B cell (primary cell): ENCODE measurements at regions not wholly inside any gene's neighbourhood (a gene's known extent, or its start where the extent isn't known, plus 50 kb on each side); places are given as distances from the start of the nearest gene placed in this dataset.

Experiments used
- ATAC-seq: fragments of 200-7000 bp; cut with Tn5 transposase; one replicate; pipeline ENCODE4 v1.10.0; 2021; ENCODE audit warnings: low read depth, mild to moderate bottlenecking, moderate number of reproducible peaks, moderate library complexity
- CTCF ChIA-PET: fragments of 350-600 bp; sonication (Branson Sonifier 250); formaldehyde crosslinking; loops from one replicate; lab custom pipeline; 2021; ENCODE audit warnings: antibody characterized with exemption, inconsistent platforms; lab: Charles Lee
- POLR2A ChIA-PET: fragments of 350-600 bp; sonication (Branson Sonifier 250); formaldehyde crosslinking; loops from one replicate; lab custom pipeline; 2021; ENCODE audit warnings: antibody characterized with exemption; lab: Charles Lee
- DNase-seq: peaks from one replicate; pipeline ENCODE4 v3.0.0; 2013
- H2AFZ ChIP-seq: 2 replicates; pipeline ENCODE4 v1.6.1; 2012; ENCODE audit warnings: mild to moderate bottlenecking, low read depth, low read length; ENCODE audit not compliant: insufficient read depth, poor library complexity, severe bottlenecking
- H3K27ac ChIP-seq, 2 donors: 1 replicate in 1 of 2; 2 replicates in 1 of 2; pipeline ENCODE4 v1.5.1; 2012 to 2013; ENCODE audit warnings: low read length in 2 of 2, mild to moderate bottlenecking in 2 of 2, moderate library complexity in 1 of 2
- H3K27me3 ChIP-seq, 4 experiments: fragments of 200-600 bp in 1 of 4; sonication (generic) in 1 of 4; replicated peaks in 1 of 4; 1 replicate in 2 of 4; 2 replicates in 2 of 4; pipeline versions ENCODE4 v1.6.1 to v1.7.0; 2013 to 2016; ENCODE audit warnings: low read length in 3 of 4, mild to moderate bottlenecking in 2 of 4, mixed read lengths in 1 of 4, moderate library complexity in 1 of 4; ENCODE audit not compliant: insufficient read depth in 4 of 4, control insufficient read depth in 3 of 4; ENCODE audit errors: control extremely low read depth in 1 of 4
- H3K36me3 ChIP-seq, 2 experiments: replicated peaks in 1 of 2; 1 replicate in 1 of 2; 2 replicates in 1 of 2; pipeline versions ENCODE4 v1.6.1 to v1.7.1; 2013; ENCODE audit warnings: low read length in 1 of 2; ENCODE audit not compliant: insufficient read depth in 2 of 2, control insufficient read depth in 1 of 2; ENCODE audit errors: control extremely low read depth in 1 of 2, extremely low read depth in 1 of 2
- H3K4me1 ChIP-seq, 2 donors: fragments of 200-600 bp in 1 of 2; sonication (generic) in 1 of 2; 1 replicate in 1 of 2; 2 replicates in 1 of 2; pipeline versions ENCODE4 v1.5.1 to v1.6.1; 2013 to 2017; ENCODE audit warnings: low read length in 2 of 2; ENCODE audit not compliant: control insufficient read depth in 2 of 2, insufficient read depth in 2 of 2
- H3K4me2 ChIP-seq: replicated peaks from 2 replicates; pipeline ENCODE3; 2012; ENCODE audit warnings: mild to moderate bottlenecking, low read depth, low read length; ENCODE audit not compliant: poor library complexity, severe bottlenecking
- H3K4me3 ChIP-seq, 5 experiments: fragments of 200-600 bp in 1 of 5; sonication (generic) in 1 of 5; 1 replicate in 3 of 5; 2 replicates in 2 of 5; pipeline versions ENCODE4 v1.5.1 to v1.7.0; 2011 to 2016; ENCODE audit warnings: low read length in 4 of 5, mild to moderate bottlenecking in 4 of 5, low read depth in 2 of 5, control low read depth in 1 of 5, moderate library complexity in 1 of 5; ENCODE audit not compliant: insufficient read depth in 1 of 5; ENCODE audit errors: control extremely low read depth in 1 of 5, extremely low read depth in 1 of 5
- H3K79me2 ChIP-seq: fragments of 200-600 bp; sonication (generic); one replicate; pipeline ENCODE4 v1.6.0; 2016; ENCODE audit warnings: low read length; ENCODE audit not compliant: control insufficient read depth, insufficient read depth
- H3K9ac ChIP-seq: fragments of 200-600 bp; sonication (generic); 2 replicates; pipeline ENCODE4 v1.6.1; 2017; ENCODE audit warnings: mild to moderate bottlenecking, low read length, moderate library complexity
- H3K9me3 ChIP-seq, 3 donors: one replicate each; pipeline versions ENCODE4 v1.6.1 to v1.7.1; 2013; ENCODE audit warnings: low read length in 2 of 3; ENCODE audit not compliant: control insufficient read depth in 2 of 3, insufficient read depth in 1 of 3; ENCODE audit errors: control extremely low read depth in 1 of 3
- H4K20me1 ChIP-seq: 2 replicates; pipeline ENCODE4 v1.6.0; 2012; ENCODE audit warnings: mild to moderate bottlenecking, low read length; ENCODE audit not compliant: insufficient read depth, control insufficient read depth, poor library complexity, severe bottlenecking
- H3K27ac Mint-ChIP-seq: one replicate; pipeline ENCODE4 v1.8.0; 2021; ENCODE audit warnings: mixed read lengths
- H3K27me3 Mint-ChIP-seq: one replicate; pipeline ENCODE4 v1.8.0; 2021; ENCODE audit warnings: mixed read lengths
- H3K4me1 Mint-ChIP-seq: one replicate; pipeline ENCODE4 v1.8.0; 2021; ENCODE audit warnings: mixed read lengths
- H3K4me3 Mint-ChIP-seq: one replicate; pipeline ENCODE4 v1.8.0; 2021; ENCODE audit warnings: mixed read lengths
- H3K9me3 Mint-ChIP-seq: one replicate; pipeline ENCODE4 v1.8.0; 2022; ENCODE audit warnings: mixed read lengths; ENCODE audit not compliant: insufficient read depth
- CTCF ChIP-seq: fragments of 200-600 bp; IDR thresholded peaks from one replicate; pipeline ENCODE4 v1.8.0; 2022; ENCODE audit warnings: antibody characterized with exemption, mild to moderate bottlenecking
- EZH2 ChIP-seq: IDR thresholded peaks from 2 replicates; pipeline ENCODE4 v1.6.1; 2012; ENCODE audit warnings: borderline replicate concordance, low read depth, mild to moderate bottlenecking, moderate library complexity, low read length; ENCODE audit not compliant: insufficient read depth, poor library complexity, severe bottlenecking
- WGBS: methylation state at CpG from one replicate; pipeline ENCODE4 v1.1.5; 2013; ENCODE audit warnings: missing lambda C conversion rate; ENCODE audit not compliant: insufficient coverage; 5-methylcytosine and 5-hydroxymethylcytosine counted together
- intact Hi-C: fragments of 100-400 bp; cut with micrococcal nuclease; formaldehyde crosslinking; loops from one replicate; pipeline ENCODE4 v1.10.0; 2022

GRCh38 chr1:87973896-87974295, 645.2 kb downstream of the LMO4 start:
- ATAC-seq (no peak), DNase-seq (no peak)
- intact Hi-C loops = no loop called here
- no peak overlapping the region for H3K27ac ChIP-seq
- H2AFZ ChIP-seq = no peak overlapping the region
- no peaks in the 10 kb centered on the region for H3K4me1 ChIP-seq
- Mint-ChIP-seq H3K4me1 (no peaks in the 10 kb centered on the region), H3K4me3 (no peak overlapping the region), H3K27ac (no peak overlapping the region), H3K9me3 (no peaks in the 10 kb centered on the region), H3K27me3 (peaks cover 19% of the 10 kb centered on the region)
- H4K20me1 ChIP-seq = no peaks in the 10 kb centered on the region
- ChIA-PET CTCF (interaction anchor here (2.2 kb wide), 1 partner anchor 20 kb away, joined by 6 read pairs; no protein-coding TSS in a partner anchor), POLR2A (no interaction called here)
- TF ChIP-seq EZH2 (no peak), CTCF (no peak)
- H3K4me3 ChIP-seq = no peak overlapping the region
- no peaks in the 10 kb centered on the region for H3K9me3 ChIP-seq
- 83% methylated on average over 1 of the region's 3 CpGs for WGBS
- no peaks in the 10 kb centered on the region for H3K36me3 ChIP-seq
- H3K79me2 ChIP-seq = no peaks in the 10 kb centered on the region
- no peaks in the 10 kb centered on the region for H3K27me3 ChIP-seq
- H3K9ac ChIP-seq = no peak overlapping the region
- H3K4me2 ChIP-seq = no peak overlapping the region

DNA sequence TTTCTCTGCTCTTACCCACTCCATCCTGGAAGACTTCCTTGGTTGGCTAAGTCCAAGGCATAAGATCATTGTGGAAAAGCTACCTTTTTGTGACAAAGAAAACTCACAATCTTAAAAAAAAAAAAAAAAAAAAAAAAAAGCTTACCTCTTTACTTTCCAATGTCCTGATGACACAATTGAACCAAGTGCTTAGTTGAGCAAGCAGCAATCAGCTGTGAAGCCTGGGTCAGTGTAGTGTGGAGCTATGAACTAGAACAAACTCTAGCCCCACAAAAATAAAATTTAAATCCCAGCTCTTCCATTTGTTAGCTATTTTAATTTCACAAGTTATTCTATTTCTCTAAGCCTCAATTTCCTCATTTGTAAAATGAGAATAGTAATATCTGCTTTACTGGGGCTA, 647.6 kb downstream of the LMO4 start:
- Mint-ChIP-seq H3K4me3 (no peak overlapping the region), H3K27ac (no peak overlapping the region)
- intact Hi-C loops = no loop called here

More for the DNA sequence above, 647.6 kb downstream of the LMO4 start:
- H3K9me3 Mint-ChIP-seq = no peaks in the 10 kb centered on the region
- H3K4me1 ChIP-seq = no peaks in the 10 kb centered on the region
- TF ChIP-seq CTCF (no peak), EZH2 (no peak)
- ChIA-PET POLR2A (no interaction called here), CTCF (interaction anchor here (0.6 kb wide), 1 partner anchor 12 kb away, joined by 4 read pairs; no protein-coding TSS in a partner anchor)
- no peaks in the 10 kb centered on the region for H3K79me2 ChIP-seq
- H3K36me3 ChIP-seq = no peaks in the 10 kb centered on the region
- no peak overlapping the region for H3K9ac ChIP-seq
- no peak overlapping the region for H3K4me2 ChIP-seq
- H3K27me3 Mint-ChIP-seq = peaks cover 33% of the 10 kb centered on the region
- H4K20me1 ChIP-seq = no peaks in the 10 kb centered on the region
- no peaks in the 10 kb centered on the region for H3K4me1 Mint-ChIP-seq
- ATAC-seq (no peak), DNase-seq (no peak)
- no peak overlapping the region for H2AFZ ChIP-seq
- no peak overlapping the region for H3K4me3 ChIP-seq
- H3K9me3 ChIP-seq = no peaks in the 10 kb centered on the region
- no peak overlapping the region for H3K27ac ChIP-seq
- peaks cover 0 to 3% (median 0%) of the 10 kb centered on the region in 4 experiments for H3K27me3 ChIP-seq
